ENCODE measurements at regions not wholly inside any gene's neighbourhood (a gene's known extent, or its start where the extent isn't known, plus 50 kb on each side); places are given as distances from the start of the nearest gene placed in this dataset.

DNA sequence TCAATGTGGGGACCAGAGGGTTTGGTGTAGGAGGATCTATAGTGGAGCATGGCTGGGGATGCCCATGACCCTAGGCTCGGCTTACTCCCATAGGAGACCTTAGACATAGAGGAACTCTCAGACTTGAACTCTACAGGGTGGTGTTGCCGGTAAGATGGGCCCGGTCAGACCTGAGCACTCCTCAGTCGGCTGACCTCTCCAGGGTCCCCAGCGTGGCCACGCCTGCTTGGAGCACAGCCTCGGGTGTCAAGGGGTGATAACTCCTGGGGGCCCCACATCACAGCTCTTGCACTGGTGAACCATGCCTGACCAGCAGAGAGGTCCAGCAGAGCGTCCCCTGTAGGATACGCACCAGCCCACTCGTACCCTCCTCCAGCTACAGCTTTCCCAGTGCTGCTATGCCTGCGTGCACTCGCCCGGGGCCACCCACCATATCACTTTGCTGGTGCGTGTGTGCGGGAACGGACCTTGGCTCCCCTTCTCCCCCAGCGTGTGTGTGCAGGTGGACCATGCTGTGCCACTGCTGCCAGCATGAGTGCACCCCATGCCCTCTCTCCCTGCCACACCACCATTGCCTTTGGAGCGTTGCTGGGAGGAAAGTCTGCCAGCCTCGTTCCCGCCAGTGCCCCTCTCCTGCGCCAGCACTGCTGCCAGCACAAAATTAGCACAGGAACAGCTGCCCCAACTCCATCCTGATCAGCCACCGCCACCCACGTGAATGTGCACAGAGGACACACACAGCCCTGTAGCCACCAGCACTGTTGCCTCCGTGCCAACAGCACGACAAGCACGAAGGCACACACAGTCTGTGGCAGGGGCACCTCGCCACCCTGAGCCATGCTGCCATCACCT is 806.6 kb downstream of the GLUD2 start:
- ChIA-PET POLR2A (no interaction called here), CTCF (no interaction called here)
- no peak overlapping the region for H3K4me3 ChIP-seq (ENCODE audit: low read depth, low read length)
- no peaks in the 10 kb centered on the region for H3K4me1 ChIP-seq (ENCODE audit: control insufficient read depth, insufficient read depth, low read length)
- no peaks in the 10 kb centered on the region for H3K9me3 ChIP-seq (ENCODE audit: control insufficient read depth, insufficient read depth, low read depth, low read length)
- TF ChIP-seq ZSCAN30 (tag by site-specific recombination; IDR thresholded peaks at IDR 0.05) (no peak), ZNF654 (tag by site-specific recombination; IDR thresholded peaks at IDR 0.05; ENCODE audit: low read depth) (no peak), ZNF16 (tag by site-specific recombination; IDR thresholded peaks at IDR 0.05; ENCODE audit: low read depth) (no peak), ZNF366 (tag by site-specific recombination; conservative IDR thresholded peaks at IDR 0.05) (no peak), ZNF670 (tag by site-specific recombination; IDR thresholded peaks at IDR 0.05; ENCODE audit: low read depth) (no peak)
- H3K27ac ChIP-seq (ENCODE audit: extremely low read depth, low read depth, low read length): no peak overlapping the region
- no peaks in the 10 kb centered on the region for H3K36me3 ChIP-seq (ENCODE audit: control insufficient read depth in 2 of 2, insufficient read depth in 1 of 2, low read length in 2 of 2)

GRCh38 chrX:121854614-121854911 is 807.2 kb downstream of the GLUD2 start:
- Histone ChIP-seq H3K27ac (ENCODE audit: extremely low read depth, low read depth, low read length) (no peak overlapping the region), H3K9me3 (ENCODE audit: control insufficient read depth, insufficient read depth, low read depth, low read length) (no peaks in the 10 kb centered on the region), H3K4me3 (ENCODE audit: low read depth, low read length) (no peak overlapping the region), H3K4me1 (ENCODE audit: control insufficient read depth, insufficient read depth, low read length) (no peaks in the 10 kb centered on the region), H3K36me3 (ENCODE audit: control insufficient read depth in 2 of 2, insufficient read depth in 1 of 2, low read length in 2 of 2) (no peaks in the 10 kb centered on the region)
- TF ChIP-seq ZNF169 (tag by site-specific recombination; IDR thresholded peaks at IDR 0.05) (no peak), ZNF23 (tag by site-specific recombination; IDR thresholded peaks at IDR 0.05; ENCODE audit: borderline replicate concordance) (no peak), ZFP37 (tag by site-specific recombination; IDR thresholded peaks at IDR 0.05) (no peak), SP3 (tag by site-specific recombination; IDR thresholded peaks at IDR 0.05) (no peak), ZNF10 (tag by site-specific recombination; IDR thresholded peaks at IDR 0.05) (no peak), IKZF3 (tag by site-specific recombination; IDR thresholded peaks at IDR 0.05) (no peak), ZNF146 (tag by site-specific recombination; IDR thresholded peaks at IDR 0.05) (no peak), ZNF19 (tag by site-specific recombination; IDR thresholded peaks at IDR 0.05; ENCODE audit: low read depth) (no peak), ZNF132 (tag by site-specific recombination; IDR thresholded peaks at IDR 0.05; ENCODE audit: borderline replicate concordance) (no peak), MZF1 (tag by site-specific recombination; IDR thresholded peaks at IDR 0.05; ENCODE audit: borderline replicate concordance) (no peak), ZSCAN5A (tag by site-specific recombination; IDR thresholded peaks at IDR 0.05) (no peak), ZNF571 (tag by site-specific recombination; IDR thresholded peaks at IDR 0.05) (no peak), ZNF768 (tag by site-specific recombination; IDR thresholded peaks at IDR 0.05) (no peak), REPIN1 (tag by site-specific recombination; IDR thresholded peaks at IDR 0.05; ENCODE audit: low read depth) (no peak), ZBTB17 (tag by site-specific recombination; IDR thresholded peaks at IDR 0.05) (no peak), ZNF837 (tag by site-specific recombination; IDR thresholded peaks at IDR 0.05) (no peak), ZNF221 (tag by site-specific recombination; IDR thresholded peaks at IDR 0.05; ENCODE audit: borderline replicate concordance) (no peak)
- CTCF ChIA-PET: no interaction called here
- POLR2A ChIA-PET: no interaction called here
